Neural cell (in vitro differentiated cells): ENCODE measurements at regions not wholly inside any gene's neighbourhood (a gene's known extent, or its start where the extent isn't known, plus 50 kb on each side); places are given as distances from the start of the nearest gene placed in this dataset.

ENCODE experiments used
- H2AFZ ChIP-seq: fragments of 200-600, 300-800 bp; sonication (generic), shearing (Covaris generic); 2 replicates; pipeline ENCODE4 v1.6.0; 2014; ENCODE audit warnings: low read depth, mild to moderate bottlenecking, antibody characterized with exemption, low read length, moderate library complexity
- H3F3A ChIP-seq: fragments of 200-600 bp; shearing (Covaris generic); 2 replicates; pipeline ENCODE4 v1.6.1; 2016; ENCODE audit warnings: mild to moderate bottlenecking, moderate library complexity, mixed read lengths, antibody characterized with exemption, low read length; ENCODE audit not compliant: insufficient read depth, poor library complexity, severe bottlenecking
- H3K27ac ChIP-seq: fragments of 200-600, 300-800 bp; sonication (generic), shearing (Covaris generic); 2 replicates; pipeline ENCODE4 v1.5.1; 2014; ENCODE audit warnings: mild to moderate bottlenecking, low read length, moderate library complexity
- H3K27me3 ChIP-seq: fragments of 300-800, 200-600 bp; sonication (generic), shearing (Covaris generic); 2 replicates; pipeline ENCODE4 v1.6.0; 2014; ENCODE audit warnings: mild to moderate bottlenecking, low read depth, low read length, moderate library complexity; ENCODE audit not compliant: insufficient read depth
- H3K36me3 ChIP-seq: fragments of 300-800, 200-600 bp; sonication (generic), shearing (Covaris generic); 2 replicates; pipeline ENCODE4 v1.5.1; 2014; ENCODE audit warnings: mild to moderate bottlenecking, antibody characterized with exemption, low read length, moderate library complexity; ENCODE audit not compliant: insufficient read depth
- H3K4me2 ChIP-seq: fragments of 300-800, 200-600 bp; sonication (generic), shearing (Covaris generic); 2 replicates; pipeline ENCODE4 v1.6.0; 2014; ENCODE audit warnings: mild to moderate bottlenecking, low read length
- H3K4me3 ChIP-seq: fragments of 300-800, 200-600 bp; sonication (generic), shearing (Covaris generic); 2 replicates; pipeline ENCODE4 v1.5.1; 2014; ENCODE audit warnings: mild to moderate bottlenecking, low read length, moderate library complexity
- H3K79me2 ChIP-seq: fragments of 200-600 bp; shearing (Covaris generic); replicated peaks from 2 replicates; pipeline ENCODE4 v1.6.0; 2014; ENCODE audit warnings: mild to moderate bottlenecking, low read length, moderate library complexity; ENCODE audit not compliant: insufficient read depth
- H3K9ac ChIP-seq: fragments of 300-800, 200-600 bp; sonication (generic), shearing (Covaris generic); 2 replicates; pipeline ENCODE4 v1.6.1; 2016; ENCODE audit warnings: mild to moderate bottlenecking, low read length, mixed read lengths
- H3K9me2 ChIP-seq: fragments of 200-600 bp; shearing (Covaris generic); 2 replicates; pipeline ENCODE4 v1.6.1; 2016; ENCODE audit warnings: mild to moderate bottlenecking, low read length, mixed read lengths; ENCODE audit not compliant: insufficient read depth
- H3K9me3 ChIP-seq: fragments of 200-600, 300-800 bp; sonication (generic), shearing (Covaris generic); 2 replicates; pipeline ENCODE4 v1.6.1; 2016; ENCODE audit warnings: mild to moderate bottlenecking, mixed run types, low read length, moderate library complexity, mixed read lengths
- H4K20me1 ChIP-seq: fragments of 200-600 bp; shearing (Covaris generic); 2 replicates; pipeline ENCODE4 v1.6.1; 2016; ENCODE audit warnings: mild to moderate bottlenecking, mixed run types; ENCODE audit not compliant: insufficient read depth
- CTCF ChIP-seq: fragments of 450-650 bp; IDR thresholded peaks from 2 replicates; pipeline ENCODE4 v1.5.1; 2014; ENCODE audit warnings: antibody characterized with exemption, mild to moderate bottlenecking, moderate library complexity; ENCODE audit not compliant: poor library complexity, severe bottlenecking
- EP300 ChIP-seq: fragments of 450-650 bp; conservative IDR thresholded peaks from 2 replicates; pipeline ENCODE4 v1.6.1; 2014; ENCODE audit warnings: antibody characterized with exemption, mild to moderate bottlenecking, moderate library complexity; ENCODE audit not compliant: poor library complexity, severe bottlenecking
- EZH2 ChIP-seq: fragments of 200-600, 300-800 bp; shearing (Covaris generic), sonication (generic); IDR thresholded peaks from 2 replicates; pipeline ENCODE4 v1.6.1; 2014; ENCODE audit warnings: antibody characterized with exemption, low read length, borderline replicate concordance, mild to moderate bottlenecking; ENCODE audit not compliant: insufficient read depth, poor library complexity, severe bottlenecking
- MXI1 ChIP-seq: fragments of 450-650 bp; conservative IDR thresholded peaks from 2 replicates; pipeline ENCODE4 v1.6.1; 2014; ENCODE audit warnings: antibody characterized with exemption, mild to moderate bottlenecking; ENCODE audit not compliant: poor library complexity, severe bottlenecking
- POLR2AphosphoS5 ChIP-seq: IDR thresholded peaks from 2 replicates; pipeline ENCODE4 v1.6.1; 2012
- RAD21 ChIP-seq: fragments of 450-650 bp; conservative IDR thresholded peaks from 2 replicates; pipeline ENCODE4 v1.6.1; 2014; ENCODE audit warnings: antibody characterized with exemption, mild to moderate bottlenecking, moderate library complexity
- REST ChIP-seq: IDR thresholded peaks from 2 replicates; pipeline ENCODE4 v1.6.1; 2012; ENCODE audit warnings: borderline replicate concordance
- SMC3 ChIP-seq: fragments of 450-650 bp; conservative IDR thresholded peaks from 2 replicates; pipeline ENCODE4 v1.6.1; 2014; ENCODE audit warnings: antibody characterized with exemption, mild to moderate bottlenecking, moderate library complexity; ENCODE audit not compliant: poor library complexity
- TAF1 ChIP-seq: IDR thresholded peaks from 2 replicates; pipeline ENCODE4 v1.6.1; 2012; ENCODE audit warnings: low read depth

- Histone ChIP-seq H3K9me2 (no peaks in the 10 kb centered on the region), H3K4me2 (no peak overlapping the region), H3K9me3 (peaks cover 2% of the 10 kb centered on the region), H3K9ac (no peak overlapping the region), H3K36me3 (no peaks in the 10 kb centered on the region), H3K4me3 (no peak overlapping the region), H3F3A (no peaks in the 10 kb centered on the region), H3K79me2 (no peaks in the 10 kb centered on the region), H2AFZ (no peak overlapping the region), H3K27me3 (no peaks in the 10 kb centered on the region), H3K27ac (no peak overlapping the region), H4K20me1 (no peaks in the 10 kb centered on the region)
- no peak for TF ChIP-seq SMC3
- no peak for TF ChIP-seq EP300
- no peak for TF ChIP-seq CTCF
- TF ChIP-seq RAD21, result no peak
- TF ChIP-seq EZH2, result no peak
- TF ChIP-seq MXI1, result no peak
- no peak for TF ChIP-seq TAF1
- TF ChIP-seq REST, result no peak
- no peak for TF ChIP-seq POLR2AphosphoS5
Measured at GRCh38 chr6:54729716-54730115, 116.9 kb upstream of the FAM83B start.

GRCh38 chr6:54730767-54731630 is 115.6 kb upstream of the FAM83B start:
- Histone ChIP-seq H2AFZ (no peak overlapping the region), H3K9me2 (no peaks in the 10 kb centered on the region), H4K20me1 (no peaks in the 10 kb centered on the region), H3K27me3 (no peaks in the 10 kb centered on the region), H3K27ac (no peak overlapping the region), H3K36me3 (no peaks in the 10 kb centered on the region), H3K4me2 (no peak overlapping the region), H3K9me3 (peaks cover 6% of the 10 kb centered on the region), H3K79me2 (no peaks in the 10 kb centered on the region), H3F3A (no peaks in the 10 kb centered on the region), H3K4me3 (no peak overlapping the region), H3K9ac (no peak overlapping the region)
- TF ChIP-seq POLR2AphosphoS5, result no peak
- TF ChIP-seq MXI1, result no peak
- TF ChIP-seq REST, result no peak
- TF ChIP-seq RAD21, result no peak
- TF ChIP-seq EZH2, result no peak
- TF ChIP-seq TAF1, result no peak
- TF ChIP-seq CTCF, result no peak
- TF ChIP-seq SMC3, result no peak
- no peak for TF ChIP-seq EP300
